Stimulated activated CD4-positive, alpha-beta T cell treated with anti-CD3 and anti-CD28 coated beads, Interleukin-4, amount 100 ng/mL, for 48 hours (primary cell): ENCODE measurements at regions not wholly inside any gene's neighbourhood (a gene's known extent, or its start where the extent isn't known, plus 50 kb on each side); places are given as distances from the start of the nearest gene placed in this dataset.

Experiments
- DNase-seq, 2 donors: peaks; one replicate each; pipeline ENCODE4 v3.0.0-alpha.2; 2020; ENCODE audit warnings: low read depth in 2 of 2

DNA sequence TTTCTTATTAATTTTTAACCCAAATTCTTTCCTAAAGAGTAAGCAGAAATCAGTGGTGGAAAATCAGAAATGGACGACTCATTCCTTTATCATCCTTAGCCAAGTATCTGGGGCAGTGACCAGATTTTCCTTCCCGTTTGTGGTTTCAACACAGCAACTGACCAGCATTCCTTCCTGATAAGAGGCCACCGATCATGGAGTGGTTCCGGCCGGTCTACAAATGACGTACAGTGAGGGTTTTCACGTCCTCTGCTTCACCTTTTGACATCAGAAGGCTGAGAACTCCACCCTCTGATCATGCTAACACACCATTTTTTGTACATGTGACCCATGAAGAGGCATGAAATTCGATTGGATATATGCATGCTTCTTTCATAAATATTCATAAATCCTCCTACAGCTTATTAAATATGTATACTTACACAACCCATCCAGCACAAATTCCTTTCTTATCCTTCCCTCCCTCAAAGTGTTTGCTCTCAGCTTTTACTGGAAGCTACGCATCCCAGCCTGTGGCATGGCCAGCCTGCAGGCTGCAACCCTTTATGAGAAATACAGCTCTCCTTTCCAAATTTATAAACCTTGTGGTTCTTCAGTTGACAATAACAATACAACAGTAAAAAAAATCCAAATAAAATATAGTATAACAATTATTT lies 173.0 kb upstream of the CASK start:
- DNase-seq: no peak

DNA sequence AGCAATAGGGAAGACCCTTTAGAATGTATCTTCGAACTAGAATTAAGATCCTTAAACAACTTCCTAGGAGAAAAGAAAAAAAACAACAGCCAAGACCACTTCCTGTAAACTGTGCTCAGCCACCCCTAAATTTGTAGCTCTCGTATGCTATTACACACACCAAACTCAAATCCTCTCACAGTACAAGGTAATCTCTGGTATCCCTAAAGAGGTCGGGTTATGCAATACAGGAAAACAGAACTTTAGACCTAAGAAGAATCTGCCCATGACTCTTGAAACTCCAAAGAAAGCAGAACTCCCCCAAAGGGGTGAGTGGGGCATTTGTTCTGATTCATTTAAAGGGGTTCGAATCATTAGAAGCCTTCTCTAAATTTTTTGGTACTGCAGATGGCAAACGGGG lies 170.9 kb upstream of the CASK start:
- DNase-seq: no peak

DNA sequence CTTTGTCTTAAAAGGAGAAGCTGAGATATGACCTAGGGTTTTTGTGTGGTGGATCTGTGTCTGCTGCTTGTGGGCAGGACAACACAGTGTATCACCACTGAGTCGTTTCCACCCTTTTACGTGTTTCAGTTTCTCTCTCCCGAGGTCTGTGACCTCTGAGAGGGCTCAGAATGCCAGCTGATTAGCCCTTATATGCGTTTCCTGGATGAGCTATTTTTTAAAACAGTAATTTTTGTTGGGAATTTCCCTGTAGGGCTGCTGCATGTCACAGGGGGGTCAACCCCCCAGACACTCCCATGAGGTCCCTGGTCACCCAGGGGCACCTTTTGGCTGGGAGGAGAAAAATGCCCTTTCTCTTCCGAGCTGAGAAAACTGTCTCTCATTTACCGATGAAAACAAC lies 170.4 kb upstream of the CASK start:
- no peak for DNase-seq

DNA sequence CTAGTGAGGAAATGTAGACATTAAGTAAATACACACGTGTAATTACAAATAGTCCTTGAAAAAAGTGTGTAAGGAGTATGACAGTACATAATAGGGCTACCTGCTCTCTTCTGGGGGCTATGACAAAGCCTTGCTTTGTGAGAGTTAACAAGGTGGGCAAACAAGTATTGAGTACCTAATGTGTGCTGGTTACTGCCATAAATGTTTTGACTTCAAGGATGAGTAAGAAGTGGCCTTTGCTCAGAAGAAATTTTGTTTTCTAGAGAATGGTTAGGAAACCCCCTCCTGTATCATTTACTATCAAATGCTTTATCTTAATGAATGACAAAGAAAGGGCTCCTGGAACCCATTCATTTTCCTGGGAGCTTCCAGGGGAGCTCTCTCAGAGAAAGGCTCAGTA lies 167.0 kb upstream of the CASK start:
- no peak for DNase-seq

DNA sequence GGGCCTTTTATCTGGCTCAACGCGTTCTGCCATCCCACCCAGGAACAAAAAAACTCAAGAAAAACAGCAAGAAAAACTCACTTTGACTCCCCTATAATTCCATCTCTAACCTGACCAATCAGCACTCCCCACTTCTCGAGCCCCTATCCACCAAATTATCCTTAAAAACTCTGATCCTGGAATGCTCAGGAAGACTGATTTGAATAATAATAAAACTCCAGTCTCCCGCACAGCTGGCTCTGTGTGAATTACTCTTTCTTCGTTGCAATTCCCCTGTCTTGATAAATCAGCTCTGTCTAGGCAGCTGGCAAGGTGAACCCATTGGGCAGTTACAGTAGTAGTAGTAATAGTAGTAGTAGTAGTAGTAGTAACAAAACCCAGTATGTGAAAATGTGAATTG lies 165.7 kb upstream of the CASK start:
- DNase-seq: no peak

DNA sequence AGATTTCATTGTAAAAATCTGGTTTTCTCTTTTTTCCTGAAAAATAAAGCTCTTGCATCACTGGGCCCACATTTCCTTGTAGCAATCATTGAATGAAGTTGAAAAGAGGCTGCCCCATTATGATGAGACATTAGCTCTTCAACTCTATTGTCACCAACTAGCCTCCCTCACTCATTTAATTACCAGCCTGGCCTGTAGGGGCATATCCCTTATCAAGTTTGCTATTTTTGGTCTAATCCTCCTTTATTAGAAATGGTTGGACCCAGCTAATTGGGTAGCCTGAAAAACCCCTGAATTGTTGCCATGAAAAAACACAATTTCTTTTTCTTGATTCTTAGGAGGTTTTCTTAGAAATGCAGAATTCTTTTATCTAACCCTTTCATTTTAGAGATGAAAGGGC lies 164.6 kb upstream of the CASK start:
- DNase-seq: no peak

DNA sequence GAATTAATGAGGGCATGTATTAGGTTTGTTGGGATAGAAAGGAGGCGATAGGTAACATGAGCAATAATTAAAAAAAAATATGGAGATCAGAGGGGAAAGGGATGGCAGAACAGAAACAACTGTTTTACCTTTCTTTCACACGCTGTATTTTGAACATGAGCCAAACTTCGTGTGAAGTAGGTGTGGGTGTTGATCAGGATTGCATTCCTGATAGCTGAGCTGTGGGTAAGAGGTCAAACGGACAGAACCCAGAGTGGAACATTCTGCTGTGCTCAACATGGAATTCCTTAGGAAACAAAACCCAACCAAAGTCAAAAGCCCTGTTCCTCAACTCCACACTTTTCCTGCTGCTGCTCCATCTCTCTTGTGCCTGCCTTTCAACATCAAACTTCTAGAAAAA lies 162.5 kb upstream of the CASK start:
- DNase-seq: no peak

DNA sequence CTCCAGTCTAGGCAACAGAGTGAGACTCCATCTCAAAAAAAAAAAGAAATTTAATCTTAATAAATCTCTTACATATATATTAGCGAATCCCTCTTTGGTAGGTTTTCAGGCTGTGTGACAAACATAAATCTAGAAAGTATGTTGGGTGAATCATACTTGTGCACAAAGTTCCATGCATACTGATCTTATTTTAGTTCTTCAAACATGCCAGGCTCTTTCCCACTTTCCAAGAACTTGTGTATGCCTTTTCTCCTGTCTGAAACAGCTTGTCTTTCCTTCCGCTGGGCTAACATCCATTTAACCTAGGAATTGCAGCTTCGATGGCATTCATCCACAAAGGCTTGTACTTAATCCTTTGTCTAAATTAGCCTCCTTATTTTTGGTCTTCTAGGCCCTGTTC lies 156.6 kb upstream of the CASK start:
- DNase-seq: no peak

DNA sequence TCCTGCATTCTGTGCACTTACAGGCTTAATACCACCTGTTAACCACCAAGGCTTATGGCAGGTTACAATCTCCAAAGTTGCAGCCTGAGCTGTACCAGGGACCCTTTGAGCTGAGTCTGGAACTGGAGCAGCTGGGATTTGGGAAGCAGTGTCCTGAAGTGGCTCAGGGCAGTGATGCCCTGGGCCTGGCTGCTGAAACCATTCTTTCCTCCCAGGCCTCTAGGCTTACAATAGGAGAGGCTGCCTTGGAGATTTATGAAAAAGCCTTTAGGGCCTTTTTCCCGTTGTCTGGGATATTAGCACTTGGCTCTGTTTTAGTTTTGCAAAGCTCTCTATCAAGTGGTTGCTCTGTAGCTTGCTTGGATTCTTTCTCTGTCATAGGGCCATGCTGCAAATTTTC lies 154.3 kb upstream of the CASK start:
- DNase-seq: no peak

DNA sequence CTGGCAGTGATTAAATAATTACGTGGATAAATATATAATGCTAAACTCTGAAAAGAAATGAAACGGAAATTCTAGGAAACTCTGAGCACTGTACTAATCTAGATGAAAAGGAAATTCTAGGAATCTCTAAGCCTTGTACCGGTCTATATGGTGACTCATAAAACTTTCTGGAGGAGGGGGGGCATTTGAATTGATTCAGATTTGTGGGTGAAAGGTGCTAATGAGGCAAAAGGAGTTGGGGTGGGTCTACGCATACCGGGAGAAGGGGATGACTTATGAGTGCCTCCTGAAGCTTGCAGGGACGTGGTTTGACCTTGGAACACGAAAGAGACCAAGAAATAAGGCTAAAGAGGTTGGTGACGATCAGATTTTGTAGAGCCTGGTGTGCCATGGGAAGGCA lies 151.7 kb upstream of the CASK start:
- DNase-seq: no peak

DNA sequence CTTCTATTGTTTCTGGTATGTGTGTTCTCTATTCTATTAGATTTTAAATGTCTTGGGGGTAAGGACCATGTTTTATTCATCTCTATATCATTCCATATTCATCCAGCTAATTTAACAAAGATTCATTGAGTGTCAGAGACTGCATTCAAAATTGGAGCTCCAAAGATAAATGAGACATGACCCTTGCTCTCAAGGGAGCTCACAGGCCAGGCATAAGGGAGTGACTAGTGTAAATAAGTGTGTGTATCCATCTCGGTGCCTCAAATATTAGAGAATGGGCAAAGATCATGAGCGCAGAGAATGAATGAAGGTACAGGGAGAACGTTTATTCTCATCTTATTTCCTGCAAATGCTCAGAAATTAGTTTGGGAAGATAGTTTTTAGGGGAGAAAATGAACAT lies 150.1 kb upstream of the CASK start:
- DNase-seq: no peak

DNA sequence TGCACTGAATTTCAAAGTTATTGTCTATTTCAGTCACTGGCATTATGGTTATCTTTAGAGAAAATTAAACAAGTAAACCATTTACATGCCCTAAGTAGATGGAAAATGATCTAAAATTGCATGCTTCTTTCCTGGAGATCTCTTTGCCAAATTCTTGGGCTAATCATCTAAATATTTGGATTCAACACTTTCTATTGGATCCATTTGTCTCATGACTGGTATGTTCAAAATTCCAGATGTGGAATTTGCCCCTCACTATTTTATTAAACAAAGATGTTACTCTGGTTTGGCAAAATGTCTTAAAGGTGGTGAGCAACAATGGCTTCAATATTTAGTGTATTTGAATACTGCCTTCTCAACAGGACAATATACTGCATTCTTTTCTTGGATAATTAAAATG lies 147.5 kb upstream of the CASK start:
- DNase-seq: no peak

DNA sequence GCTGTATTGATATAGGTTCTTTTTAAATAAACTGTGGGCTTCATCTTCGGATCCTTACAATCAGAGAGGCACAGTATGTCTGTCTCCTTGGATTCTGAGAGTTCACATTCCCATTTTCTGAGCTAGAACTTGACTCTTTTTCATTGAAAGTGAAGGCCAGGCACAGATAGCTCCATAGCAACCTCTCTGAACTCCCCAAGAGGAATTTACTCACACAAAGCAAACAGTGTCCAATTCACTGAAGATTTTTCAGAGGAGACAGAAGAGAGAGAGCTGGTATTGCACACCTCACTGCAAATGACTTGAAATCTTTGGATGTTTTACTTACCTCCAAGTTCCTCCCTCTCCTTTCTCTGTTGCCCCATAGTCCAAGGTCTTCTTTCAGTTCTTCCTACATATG lies 130.9 kb upstream of the CASK start:
- DNase-seq: no peak

DNA sequence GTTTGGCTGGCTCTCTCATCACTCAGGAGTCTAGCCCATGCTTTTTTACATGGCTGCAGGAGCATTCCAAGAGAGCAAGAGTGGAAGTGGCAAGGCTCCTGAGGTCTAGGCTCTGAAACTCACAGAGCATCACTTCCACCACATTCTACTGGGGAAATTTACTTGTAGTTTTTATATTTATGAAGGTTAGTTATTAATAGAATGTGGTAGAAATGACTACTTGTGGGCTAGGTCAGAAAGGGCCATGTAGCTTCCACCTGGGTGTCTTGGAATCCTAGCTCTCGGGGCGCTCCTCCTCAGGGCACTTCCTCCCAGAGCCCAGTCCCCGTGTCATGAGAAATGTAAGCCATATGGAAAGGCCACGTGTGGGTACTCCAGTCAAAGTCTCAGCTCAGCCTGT lies 127.0 kb upstream of the CASK start:
- DNase-seq: no peak

DNA sequence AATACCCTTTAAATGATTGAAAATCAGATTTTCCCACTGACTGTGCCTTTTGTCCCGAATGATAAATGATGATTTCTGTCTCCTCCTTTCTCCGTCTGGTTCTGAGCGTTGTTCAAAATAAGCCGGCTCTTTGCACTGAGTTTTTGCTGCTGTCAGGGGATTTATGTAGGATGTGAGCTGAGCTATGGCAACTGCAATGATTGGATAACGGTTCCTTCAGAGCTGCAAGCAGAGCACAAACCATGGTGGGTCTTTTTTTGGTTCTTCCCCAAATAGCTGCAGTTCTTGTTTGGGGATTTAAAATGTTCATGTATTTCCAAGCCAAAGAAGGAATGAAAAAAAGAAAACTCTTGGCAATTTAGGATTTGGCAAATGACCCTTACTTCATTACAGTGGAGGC lies 124.5 kb upstream of the CASK start:
- no peak for DNase-seq

DNA sequence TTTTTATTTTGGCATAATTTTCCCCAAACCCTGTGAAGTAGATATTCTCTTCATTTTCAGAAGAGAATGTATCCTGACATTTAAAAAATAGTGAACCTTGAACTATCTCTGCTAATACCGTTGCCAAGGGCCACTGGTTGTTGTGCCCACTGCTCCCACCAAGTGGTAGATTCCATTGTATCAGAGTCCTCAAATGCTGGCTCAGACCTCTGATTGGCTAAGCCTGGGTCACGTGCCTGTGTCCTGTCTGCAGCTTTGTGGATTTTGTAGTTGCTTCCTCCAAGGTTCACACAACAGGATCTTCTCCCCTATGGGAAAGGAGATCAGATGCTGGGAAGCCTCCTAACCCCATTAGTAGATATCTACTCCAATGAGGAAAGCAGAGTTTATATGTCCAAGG lies 104.8 kb upstream of the CASK start:
- no peak for DNase-seq

DNA sequence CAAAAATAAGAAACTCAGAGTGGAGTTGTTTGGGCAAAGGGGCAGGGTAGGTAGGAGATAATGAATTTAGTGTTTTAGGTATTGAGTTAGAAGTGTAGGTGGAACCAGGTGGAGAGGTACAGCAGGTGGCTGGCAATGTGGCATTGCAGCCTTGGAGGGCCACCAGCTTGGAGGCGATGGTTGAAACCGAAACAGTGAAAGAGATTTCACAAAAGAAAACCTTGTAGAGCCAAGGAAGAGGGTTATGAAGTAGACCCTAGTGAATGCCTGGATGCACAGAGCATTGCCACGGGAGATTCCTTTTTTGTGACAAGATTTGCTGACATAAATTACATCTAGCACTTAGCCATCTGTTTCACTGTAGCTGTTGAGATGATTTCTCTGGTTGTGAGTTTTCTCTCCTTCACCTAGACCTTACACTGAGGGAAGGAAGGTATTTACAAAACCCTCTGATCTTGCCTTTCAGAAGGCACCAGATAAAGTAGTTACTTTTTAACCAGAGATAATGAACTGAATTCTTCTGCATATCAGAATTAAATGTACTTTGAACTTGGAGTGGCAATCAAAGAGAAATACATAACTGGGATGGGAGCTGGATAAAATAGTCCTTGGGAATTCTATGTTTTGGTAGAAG lies 104.1 kb upstream of the CASK start:
- DNase-seq: no peak

DNA sequence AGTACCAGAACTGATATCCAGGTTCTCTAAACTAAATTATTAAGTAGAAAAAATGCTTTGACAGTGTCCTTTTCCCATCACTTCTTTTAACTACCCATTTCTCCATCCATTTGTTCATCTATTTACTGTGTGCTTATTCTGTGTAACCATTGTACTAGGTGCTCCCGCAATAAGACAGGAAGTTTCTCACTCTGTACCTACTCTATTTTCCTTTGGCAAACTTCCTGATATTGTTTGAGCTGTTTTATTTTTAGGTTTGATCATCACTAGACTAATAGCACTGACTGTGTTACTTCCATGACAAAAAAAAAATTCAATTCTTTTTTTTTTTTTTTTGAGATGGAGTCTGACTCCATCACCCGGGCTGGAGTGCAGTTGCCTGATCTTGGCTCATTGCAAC lies 102.5 kb upstream of the CASK start:
- DNase-seq: no peak

DNA sequence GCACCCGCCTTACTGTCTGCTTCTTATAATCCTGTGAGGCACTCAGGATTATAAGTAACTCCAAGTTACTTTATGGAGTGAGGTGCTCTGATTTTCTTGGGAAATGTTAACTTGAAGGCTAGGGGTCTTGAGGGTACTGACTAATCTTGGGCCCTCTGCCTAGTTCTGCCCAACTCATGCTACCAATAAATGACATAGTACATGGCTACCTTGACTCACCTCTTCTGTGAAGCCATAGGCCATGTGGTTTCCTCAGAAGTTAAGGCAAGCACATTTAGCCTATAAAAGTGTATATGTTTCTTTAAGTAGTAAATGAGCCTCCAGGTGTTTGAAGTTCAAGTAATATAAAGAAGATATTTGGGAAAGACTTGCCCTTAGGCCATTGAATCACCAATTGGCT lies 99.8 kb upstream of the CASK start:
- no peak for DNase-seq

DNA sequence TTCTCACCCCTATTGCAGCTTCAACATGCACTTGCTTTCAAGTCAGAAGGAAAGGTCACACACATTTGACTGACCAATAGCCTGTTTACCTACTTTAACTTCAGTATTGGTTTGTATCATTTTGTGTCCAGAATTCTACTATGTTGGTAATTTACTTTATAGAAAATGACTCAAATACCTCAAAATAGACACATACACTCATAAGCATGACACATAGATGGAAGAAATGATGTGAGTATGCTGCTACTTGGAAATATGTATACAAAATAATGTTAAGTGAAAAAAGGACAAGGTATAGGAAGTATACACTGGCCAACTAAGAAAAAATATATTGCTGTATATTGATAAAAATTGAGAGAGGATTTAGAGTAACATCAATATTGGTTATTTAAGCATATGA lies 98.8 kb upstream of the CASK start:
- no peak for DNase-seq

DNA sequence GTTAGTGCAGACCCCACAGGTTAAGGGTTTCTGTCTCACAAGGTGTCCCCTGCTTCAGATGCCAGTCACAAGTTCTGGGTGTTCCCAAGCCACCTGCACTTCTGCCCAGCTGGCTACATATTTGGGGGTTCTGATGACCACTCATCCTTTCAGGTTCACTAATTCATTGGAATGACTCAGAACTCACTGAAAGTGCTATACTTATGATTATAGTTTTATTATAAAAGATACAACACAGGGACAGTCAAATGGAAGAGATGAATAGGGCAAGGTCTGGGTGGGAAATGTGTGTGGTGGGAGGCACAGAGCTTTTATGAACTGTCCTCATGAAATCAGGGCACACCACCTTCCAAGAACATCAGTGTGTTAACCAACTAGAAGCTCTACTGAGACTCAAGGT lies 97.7 kb upstream of the CASK start:
- no peak for DNase-seq

DNA sequence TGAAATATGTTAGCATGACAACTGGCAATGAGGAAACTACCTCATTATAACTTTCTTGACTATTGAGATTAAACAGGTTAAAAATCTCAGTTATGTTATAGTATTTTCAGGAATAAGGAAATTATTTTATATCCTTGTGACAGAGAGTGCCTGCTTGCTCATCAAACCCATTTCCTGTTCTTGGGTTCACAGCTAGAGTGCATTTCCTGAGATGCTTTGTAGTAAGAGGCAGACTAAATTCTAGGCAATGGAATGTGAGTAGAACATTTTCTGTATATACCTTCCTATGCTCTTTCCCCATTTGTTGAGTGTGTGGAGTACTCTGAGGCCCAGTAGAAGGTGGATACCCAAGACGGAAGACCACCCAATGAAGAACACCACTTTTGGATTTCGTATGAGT lies 96.9 kb upstream of the CASK start:
- DNase-seq: no peak

DNA sequence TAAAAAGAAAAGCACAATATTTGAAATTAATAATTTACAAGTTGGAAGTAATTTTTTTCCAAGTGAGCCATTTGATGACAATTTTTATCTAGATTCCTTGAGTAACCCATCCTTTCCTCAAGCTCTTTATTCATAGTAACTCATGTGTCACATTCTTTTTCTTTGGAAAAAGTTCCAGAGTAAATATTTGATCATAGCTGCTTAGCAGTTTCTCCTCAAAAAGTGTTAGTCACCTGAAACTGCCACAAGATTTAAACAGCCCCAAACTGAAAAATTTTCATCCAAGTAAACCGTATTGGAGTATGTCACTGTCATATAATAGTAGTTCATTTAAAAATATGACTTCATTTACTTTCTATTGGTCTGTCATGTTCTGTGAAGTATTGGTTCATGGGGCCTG lies 94.6 kb upstream of the CASK start:
- no peak for DNase-seq

DNA sequence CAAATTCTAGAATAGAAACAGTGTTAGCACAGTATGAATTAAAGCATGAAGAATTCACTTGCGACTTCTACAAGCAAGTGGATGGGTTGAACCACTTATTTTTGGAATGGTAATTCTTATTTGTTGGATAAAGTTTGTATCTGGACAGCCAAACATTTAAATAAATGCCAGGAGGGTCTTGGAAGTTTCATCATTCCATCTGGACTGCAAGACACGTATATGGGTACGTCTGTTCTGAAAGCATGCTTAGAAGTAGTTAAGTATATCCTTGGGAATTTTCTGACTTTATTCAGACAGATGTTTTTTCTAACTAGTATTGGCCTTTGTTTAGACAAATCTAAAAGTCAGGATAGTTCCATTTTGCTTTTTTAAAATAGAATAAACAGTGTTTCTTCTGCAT lies 77.5 kb upstream of the CASK start:
- no peak for DNase-seq
